Epidermal melanocyte (primary cell): ENCODE measurements at regions not wholly inside any gene's neighbourhood (a gene's known extent, or its start where the extent isn't known, plus 50 kb on each side); places are given as distances from the start of the nearest gene placed in this dataset.
"Not testable (repeated sequence)": the region's sequence is repeated elsewhere in the genome, so short reads cannot be mapped to it uniquely, and the experiment has no call there.

Experiments used
- DNase-seq: peaks from one replicate; pipeline ENCODE4 v3.0.0; 2011; ENCODE audit warnings: low spot score; ENCODE audit not compliant: insufficient read length

DNA sequence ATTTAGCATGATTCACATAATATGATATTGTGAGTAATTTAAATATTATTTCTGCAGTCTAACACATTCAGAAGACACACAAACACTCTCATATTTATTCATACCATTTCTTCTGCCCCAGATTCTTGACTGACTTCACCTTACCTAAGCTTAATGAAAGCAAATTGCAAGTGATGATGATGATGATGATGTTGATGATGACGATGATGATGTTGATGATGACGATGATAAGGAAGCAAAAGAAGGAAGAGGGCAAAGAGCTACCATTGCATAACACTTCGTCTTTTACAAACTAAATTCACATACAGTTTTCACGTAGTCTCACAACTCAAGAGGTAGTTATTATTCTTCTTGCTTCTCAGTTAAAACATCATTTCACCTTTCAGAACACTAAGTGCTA is 404.7 kb downstream of the NAF1 start:
- DNase-seq: no peak

DNA sequence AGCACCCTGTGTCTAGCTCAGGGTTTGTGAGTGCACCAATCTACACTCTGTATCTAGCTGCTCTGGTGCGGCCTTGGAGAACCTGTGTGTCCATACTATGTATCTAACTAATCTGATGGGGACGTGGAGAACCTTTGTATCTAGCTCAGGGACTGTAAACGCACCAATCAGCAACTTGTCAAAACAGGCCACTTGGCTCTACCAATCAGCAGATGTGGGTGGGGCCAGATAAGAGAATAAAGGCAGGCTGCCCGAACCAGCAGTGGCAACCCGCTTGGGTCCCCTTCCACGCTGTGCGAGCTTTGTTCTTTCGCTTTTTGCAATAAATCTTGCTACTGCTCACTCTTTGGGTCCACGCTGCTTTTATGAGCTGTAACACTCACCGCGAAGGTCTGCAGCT is 426.5 kb downstream of the NAF1 start:
- not testable (repeated sequence) for DNase-seq

DNA sequence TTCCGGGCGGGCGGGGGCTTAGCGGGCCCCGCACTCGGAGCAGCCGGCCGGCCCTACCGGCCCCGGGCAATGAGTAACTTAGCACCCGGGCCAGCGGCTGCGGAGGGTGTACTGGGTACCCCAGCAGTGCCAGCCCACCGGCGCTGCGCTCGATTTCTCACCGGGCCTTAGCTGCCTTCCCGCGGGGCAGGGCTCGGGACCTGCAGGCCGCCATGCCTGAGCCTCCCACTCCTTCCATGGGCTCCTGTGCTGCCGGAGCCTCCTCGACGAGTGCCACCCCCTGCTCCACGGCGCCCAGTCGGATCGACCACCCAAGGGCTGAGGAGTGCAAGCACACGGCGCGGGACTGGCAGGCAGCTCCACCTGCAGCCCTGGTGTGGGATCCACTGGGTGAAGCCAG is 427.1 kb downstream of the NAF1 start:
- DNase-seq: not testable (repeated sequence)

DNA sequence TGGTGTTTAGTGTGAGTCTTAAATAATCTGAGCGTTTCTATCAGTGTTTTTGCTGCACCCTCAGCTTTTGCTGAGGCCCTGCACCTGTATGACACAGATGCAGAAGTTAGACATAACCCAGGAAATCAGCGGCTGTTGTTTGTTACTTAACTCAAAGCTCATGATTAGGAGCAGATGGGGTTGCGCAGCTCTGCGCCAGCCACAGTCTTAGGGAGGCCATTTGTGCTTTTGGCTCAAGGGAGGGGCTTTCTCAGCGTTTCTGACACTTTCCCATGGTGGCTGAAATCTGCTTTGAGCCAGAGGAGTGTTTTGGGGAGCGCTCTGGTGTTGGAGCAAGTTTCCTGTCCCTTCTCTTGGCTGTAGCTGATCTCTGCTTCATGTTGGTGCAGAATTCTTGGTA is 433.8 kb downstream of the NAF1 start:
- DNase-seq: no peak

DNA sequence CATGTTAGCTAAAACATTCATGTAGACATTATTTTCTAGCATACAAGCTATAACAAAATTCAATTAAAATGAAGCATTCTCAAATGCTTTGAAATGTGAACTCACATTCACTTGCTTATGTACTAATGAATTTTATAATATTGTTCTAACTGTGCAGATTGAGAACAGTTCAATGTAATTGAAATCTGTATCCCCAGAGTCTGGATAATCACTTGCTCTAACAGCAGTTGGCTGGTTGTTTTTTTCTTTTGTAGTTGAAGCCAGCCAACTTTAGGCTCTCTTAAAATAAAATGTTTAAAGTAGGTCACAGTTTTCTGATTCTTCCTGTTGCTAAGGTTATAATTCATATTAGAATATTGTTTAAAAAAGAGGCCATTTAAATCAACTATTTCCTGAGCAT is 438.9 kb downstream of the NAF1 start:
- DNase-seq: no peak

DNA sequence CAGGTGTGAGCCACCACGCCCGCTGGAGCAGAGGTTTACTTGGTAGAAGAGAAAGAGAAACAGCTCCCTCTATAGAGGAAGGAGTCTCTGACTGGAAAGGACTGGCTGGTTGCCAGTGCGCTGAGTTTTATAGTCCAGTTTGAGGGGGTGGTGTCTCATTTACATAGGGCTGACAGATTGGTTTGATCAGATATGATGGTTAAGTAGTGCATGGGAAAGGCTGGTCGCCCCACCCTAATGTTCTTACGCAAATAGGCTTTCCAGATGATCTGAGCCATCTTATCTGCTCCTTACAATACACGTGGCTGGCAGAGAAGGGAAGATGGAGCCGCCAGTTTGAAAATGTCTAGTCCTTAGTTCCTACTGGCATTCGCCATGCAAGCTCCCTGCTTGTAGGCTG is 439.5 kb downstream of the NAF1 start:
- no peak for DNase-seq

DNA sequence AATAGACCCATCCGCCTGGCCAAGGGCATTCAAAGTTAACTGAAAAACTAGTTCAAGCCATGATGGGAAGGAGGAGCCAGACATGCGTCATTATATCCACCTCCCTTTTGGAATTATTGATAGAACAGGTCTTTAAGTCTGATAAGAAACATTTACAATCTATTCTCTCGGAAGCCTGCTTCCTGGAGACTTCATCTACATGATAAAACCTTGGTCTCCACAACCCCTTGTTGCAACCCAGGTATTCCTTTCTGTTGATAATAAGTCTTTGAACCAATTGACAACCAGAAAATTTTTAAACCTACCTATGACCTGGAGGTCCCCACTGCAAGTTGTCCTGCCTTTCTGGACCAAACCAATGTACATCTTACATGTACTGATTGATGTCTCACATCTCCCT is 451.3 kb downstream of the NAF1 start:
- DNase-seq: no peak

DNA sequence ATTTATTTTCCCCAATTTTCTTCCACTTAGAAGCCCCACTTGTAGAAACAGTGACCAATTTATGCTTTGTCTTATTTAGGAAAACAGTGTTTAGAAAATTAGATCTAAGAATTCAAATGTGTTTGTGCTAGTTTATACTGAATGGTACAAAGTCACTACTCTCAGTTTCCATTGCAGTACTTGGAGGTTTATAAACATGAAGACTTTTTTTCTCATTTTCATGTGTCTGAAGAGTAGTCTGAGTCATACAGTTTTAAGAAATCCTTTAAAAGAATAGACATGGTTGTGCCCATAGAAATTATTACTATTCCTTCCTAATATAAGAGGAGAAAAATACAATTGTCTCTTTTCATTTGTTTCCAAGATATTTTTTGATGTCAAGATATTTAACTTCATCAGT is 458.7 kb downstream of the NAF1 start:
- no peak for DNase-seq

DNA sequence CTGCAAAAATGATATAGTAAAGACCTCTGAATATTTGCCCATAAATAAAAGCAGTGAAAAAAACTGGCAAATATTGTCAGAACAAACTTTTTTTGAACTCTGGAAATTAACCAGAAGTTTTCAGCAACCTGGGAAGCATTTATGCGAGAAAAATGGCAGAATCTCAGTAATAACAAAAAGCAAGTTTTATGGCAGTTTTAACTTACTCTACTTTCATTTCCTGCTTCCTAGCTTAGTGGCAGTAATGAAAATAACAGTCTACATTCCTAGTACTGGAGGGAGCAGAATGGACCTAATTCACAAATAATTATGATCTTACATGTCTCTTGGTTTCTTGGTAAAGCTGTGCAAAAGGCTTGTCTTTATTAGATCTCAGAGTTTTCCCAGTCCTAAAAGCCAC is 460.1 kb downstream of the NAF1 start:
- DNase-seq: no peak

DNA sequence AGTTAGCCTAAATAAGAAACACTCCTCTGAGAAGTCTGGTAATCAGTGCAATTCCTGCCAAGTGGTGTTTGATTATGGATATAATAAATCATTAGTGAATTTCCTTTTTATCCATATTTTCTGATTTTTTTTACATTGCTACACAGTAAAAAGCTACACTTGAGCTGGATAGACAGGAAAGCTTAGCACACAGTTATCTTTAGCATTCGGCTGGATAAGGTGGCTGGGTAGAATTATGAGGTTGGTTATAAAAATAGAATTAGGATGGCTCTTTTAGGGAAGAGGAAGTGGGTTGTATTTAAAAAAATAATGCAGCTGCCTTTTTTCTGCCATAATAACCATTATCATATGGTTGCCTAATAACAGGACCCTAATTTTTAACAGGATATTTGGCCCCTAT is 460.6 kb downstream of the NAF1 start:
- no peak for DNase-seq

DNA sequence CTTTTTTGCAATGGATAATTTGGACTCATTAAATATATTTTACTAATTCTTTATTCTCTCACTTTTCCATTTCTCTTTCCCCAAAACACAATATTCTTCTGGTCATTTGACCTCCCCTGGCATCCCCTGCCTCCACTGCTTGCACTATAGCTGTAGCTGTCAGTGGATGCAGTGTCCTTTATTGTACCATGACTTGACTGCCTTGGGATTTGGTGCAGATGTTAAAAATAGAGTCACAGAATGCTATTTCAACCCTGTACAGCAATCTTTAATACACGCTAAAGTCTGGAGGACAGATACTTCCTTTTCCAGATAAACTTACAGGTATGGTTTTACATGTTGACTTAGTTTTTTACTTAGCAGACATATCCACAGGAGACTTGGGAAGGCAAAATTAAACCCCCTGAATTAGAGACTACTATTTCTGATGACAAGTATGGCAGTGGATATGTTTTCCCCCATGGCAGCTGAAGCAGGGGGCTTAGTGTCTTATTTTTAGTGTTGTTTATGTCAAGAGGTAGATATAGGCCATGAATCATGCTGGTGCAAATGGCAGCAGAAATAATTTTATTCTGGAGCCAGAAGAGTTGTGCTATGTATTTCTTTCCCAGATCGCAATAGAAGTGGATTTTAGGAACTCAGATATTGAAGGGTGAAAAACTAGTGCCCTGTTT is 461.4 kb downstream of the NAF1 start:
- DNase-seq: no peak

DNA sequence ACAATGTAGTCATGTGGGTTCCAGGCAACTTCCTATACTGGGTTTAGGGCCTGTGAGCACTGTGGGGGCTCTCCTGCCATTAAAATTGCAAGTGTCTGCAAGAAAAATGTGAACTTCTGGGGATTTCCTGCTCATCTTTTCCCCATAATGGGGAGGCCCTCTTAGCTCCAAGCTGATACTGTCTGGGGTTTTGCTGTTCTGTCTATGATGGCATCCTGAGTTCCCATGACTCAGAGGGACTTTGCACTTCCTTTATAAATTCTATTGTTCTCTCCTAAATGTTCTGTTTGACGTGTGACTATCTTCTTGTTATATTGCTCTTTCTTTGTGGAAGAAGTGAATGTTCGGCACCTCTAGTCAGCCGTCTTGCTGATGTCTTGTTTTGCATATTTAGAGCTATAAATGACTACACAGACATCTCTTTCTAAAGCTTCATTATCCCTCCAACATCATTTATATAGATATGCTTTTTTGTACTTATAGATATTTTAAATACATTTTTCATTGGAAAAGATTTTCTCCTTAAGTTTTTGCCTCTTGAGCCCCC is 465.8 kb downstream of the NAF1 start:
- no peak for DNase-seq

DNA sequence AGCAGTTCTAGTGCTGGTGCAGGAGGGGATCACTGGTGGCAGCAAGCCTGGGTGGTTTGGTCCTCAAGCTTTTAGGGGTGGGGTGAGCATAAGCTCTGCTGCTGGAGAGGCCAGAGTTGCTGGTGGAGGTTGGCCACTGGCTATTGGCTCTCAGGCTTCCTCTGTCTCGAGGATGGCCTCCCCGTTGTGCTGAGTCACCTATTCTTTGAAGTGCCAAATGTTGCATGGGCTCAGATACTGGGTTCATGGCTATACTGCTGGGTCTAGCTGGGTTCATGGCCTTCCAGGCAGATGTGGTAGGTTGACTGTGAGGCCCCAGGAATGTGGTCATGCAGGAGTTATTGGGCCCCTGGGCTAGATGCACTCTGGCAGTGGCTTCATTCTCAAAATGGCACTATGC is 466.3 kb downstream of the NAF1 start:
- DNase-seq: no peak

DNA sequence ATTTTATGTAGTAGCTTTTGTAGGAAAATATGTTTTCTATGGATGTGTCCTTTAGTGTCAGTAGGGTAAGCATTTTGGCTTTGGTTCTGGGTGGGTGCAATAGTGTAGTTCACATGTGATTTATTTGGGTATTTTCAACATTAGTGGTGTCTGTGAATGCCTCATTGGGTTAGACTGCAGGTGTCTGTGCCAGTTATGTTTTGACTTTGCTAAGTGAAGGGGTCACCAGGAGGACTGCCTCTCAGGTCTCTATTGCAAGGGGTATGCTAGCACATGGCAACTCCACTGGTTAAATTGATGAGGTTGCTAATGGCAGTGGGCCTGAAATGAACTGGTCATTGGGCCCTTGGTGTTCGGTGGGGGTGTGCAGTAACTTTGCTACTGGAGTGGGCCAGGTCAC is 467.1 kb downstream of the NAF1 start:
- DNase-seq: no peak

DNA sequence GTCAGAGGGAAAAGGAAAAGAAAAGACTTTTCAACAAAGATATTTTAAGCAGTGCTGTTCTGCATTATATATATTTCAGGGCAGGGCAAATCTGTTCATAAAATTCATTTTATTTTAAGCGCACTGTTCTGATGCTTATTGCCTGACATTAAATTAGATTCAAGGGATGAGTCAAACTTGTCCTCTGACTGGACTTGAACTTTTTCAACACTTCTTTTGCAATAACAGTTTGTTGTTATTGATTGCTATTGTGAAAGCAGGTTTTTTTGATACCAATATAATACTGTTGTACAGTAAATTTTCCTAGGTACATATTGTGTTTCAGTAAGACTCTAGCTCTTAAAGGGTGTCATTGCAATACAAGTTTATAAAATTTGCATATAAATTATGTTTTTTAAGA is 481.3 kb downstream of the NAF1 start:
- no peak for DNase-seq

DNA sequence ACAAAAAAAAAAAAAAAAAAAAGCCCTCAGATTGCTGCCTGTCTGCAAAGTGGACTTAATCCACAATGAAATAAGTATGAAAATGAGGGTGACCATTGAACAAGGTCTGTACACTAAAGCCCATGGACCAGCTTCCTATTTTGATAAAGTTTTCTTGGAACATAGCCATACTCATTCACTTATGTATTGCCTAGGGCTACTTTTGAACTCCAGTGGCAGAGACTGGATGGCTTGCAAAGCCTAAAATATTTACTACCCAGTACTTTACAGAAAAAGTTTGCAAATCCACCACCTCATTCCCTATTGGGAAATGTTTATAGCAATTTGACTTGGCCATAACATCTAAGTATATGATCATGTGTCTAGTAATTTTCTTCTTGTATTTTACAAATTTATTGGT is 481.7 kb downstream of the NAF1 start:
- DNase-seq: no peak

DNA sequence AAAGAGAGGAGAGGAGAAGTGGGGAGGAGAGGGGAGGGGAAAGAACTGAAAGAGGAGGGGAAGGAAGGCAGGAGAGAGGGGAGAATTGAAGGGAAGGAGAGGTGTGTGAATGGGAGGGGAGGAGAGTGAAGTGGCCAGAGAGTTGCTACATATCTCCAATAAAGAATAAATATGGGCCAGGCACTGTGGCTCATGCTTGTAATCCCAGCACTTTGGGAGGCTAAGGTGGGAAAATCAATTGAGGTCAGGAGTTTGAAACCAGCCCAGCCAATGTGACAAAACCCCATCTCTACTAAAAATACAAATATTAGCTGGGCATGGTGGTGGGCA is 482.4 kb downstream of the NAF1 start:
- DNase-seq: no peak

DNA sequence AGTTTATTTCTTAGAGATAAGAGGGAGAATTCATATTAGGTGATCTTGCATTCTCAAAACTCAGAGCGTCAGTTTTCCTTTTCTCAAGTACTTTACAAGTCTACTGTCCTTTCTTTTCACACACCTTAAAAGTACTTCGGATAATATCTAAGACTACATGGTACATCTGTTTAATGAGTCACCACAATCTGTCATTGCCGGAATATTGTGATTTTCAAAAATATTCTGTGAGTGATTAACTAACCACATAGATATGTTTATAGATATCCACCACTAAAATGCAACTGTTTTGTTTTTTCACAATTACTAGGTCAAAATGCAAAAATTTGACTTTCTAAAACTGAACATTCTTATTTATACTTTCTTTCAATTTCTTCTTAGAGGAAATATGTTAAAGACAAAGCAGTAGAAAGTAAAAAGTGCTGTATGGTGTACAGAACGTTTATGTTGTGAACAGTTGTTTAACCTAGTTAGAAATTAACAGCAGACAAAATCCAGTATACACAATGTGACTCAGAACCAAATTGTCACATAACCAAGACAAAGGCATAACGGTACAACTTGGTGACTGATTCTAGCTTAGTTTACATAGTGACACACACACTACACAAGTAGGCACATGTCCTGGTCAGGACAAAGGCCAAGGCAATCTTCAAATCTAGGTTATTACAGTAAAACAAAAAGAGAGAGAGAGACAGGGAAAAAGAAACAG is 482.9 kb downstream of the NAF1 start:
- no peak for DNase-seq

DNA sequence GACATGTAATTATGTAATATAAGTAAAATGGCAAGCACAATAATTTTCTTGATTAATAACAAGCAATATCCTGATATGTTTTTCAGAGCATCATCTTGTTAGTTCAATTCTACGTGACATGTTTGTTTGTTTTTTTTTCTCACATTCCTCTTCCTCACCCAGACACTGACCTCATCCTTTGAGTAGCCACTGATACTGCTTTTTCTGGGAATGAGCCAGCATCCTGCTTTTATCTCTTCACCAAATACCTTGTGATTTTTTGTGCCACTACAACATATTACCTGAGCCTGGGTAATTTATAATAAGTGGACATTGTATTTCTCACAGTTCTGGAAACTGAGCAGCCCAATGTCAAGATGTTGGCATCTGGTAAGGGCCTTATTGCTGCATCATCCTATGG is 484.0 kb downstream of the NAF1 start:
- no peak for DNase-seq

DNA sequence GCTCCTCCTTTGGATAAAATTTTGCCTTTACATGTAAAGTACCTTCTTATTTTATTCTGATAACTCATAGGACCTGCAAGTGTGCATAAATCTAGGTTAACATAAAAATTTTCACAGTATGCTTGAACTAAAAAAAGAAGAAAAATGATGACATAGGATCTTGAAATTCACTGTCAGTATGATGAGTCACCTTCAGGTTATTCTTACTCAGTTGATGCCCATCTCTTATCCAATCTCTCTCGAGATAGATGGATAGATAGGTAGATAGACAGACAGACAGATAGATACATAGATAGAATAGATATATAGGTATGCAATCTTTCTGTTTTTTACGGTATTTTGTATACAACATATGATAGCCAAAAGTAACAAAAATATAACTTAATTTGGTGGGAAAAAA is 485.5 kb downstream of the NAF1 start:
- DNase-seq: no peak

DNA sequence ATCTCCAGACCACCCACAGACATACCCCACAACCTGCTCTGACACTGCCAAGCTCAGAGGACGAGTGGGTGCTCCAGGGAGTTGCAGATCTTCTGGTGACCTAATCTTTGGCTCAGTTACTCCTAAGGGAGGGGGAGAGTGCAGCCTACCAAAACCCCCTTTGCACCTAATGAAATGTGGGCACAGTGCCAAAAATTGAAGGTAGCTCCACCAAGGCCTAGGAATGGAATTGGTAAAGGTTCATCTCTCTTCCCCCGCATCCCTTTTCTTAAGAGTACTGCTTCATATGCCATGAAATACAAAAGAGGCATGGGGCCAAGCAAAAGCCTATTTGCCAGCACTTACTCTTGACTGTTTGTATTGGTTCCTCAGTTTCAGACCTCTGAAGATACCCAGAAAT is 491.0 kb downstream of the NAF1 start:
- no peak for DNase-seq

DNA sequence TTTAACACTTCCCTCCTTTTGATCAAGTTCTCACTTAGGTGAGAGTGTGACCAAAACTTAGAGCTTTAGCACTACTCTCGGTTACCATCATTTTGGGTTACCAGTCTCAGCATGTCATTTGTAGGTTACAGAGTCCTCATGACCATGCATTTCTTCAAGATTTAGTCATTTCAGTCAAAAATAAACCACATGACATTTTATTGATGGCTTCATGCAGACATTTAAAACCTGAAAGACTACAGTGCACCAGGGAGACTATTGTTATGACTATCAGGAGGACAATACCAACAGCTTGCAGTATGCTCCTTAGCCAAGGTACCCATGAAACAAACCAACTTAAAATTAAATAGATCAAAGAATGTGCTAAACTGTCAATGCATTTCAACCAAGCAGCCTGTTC is 498.1 kb upstream of the FSTL5 start:
- no peak for DNase-seq

DNA sequence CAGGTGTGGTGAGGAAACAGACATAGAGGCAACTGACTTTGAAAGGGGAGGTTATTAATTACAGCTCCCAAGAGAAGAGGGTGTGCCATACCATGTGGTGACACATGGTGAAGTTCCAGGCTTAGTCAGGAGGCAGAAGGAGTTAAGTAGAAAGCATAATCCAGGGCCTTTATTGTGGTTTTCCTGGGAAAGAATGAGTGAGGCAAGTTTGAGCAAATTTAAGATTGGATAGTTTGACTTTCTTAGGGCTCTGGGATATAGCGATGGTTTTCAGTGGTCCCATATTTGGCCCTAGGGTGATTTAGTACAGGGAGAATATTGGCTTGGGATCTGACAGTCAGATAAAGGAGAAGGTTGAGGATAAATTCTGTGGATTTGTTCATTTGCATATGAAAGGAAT is 495.9 kb upstream of the FSTL5 start:
- no peak for DNase-seq
